ENCODE measurements at regions not wholly inside any gene's neighbourhood (a gene's known extent, or its start where the extent isn't known, plus 50 kb on each side); places are given as distances from the start of the nearest gene placed in this dataset.
"Not testable (repeated sequence)": the region's sequence is repeated elsewhere in the genome, so short reads cannot be mapped to it uniquely, and the experiment has no call there.

GRCh38 chr4:65998807-65999517 lies 328.7 kb upstream of the EPHA5 start:
- TF ChIP-seq POLR2AphosphoS5 (IDR thresholded peaks at IDR 0.05; ENCODE audit: low read depth, low read length); TAF1 (IDR thresholded peaks at IDR 0.05; ENCODE audit: borderline replicate concordance, low read depth, low read length); EZH2phosphoT487 (IDR thresholded peaks at IDR 0.05; ENCODE audit: borderline replicate concordance, low read depth); USF2 (IDR thresholded peaks at IDR 0.05; ENCODE audit: borderline replicate concordance, low read depth, low read length); CTCF (IDR thresholded peaks at IDR 0.05); ELF1 (IDR thresholded peaks at IDR 0.05); NRF1 (IDR thresholded peaks at IDR 0.05; ENCODE audit: low read depth, low read length); FOXM1 (IDR thresholded peaks at IDR 0.05; ENCODE audit: low read depth); REST (IDR thresholded peaks at IDR 0.05; ENCODE audit: low read depth, low read length); RCOR1 (IDR thresholded peaks at IDR 0.05; ENCODE audit: low read length); NFIC (IDR thresholded peaks at IDR 0.05; ENCODE audit: borderline replicate concordance); TEAD4 (IDR thresholded peaks at IDR 0.05; ENCODE audit: borderline replicate concordance, insufficient read depth); YY1 (IDR thresholded peaks at IDR 0.05; ENCODE audit: low read depth); SIN3A (IDR thresholded peaks at IDR 0.05; ENCODE audit: borderline replicate concordance, low read depth, low read length): not testable (repeated sequence)

All from SK-N-SH (cell line).